GM18873 (cell line): ENCODE measurements at regions not wholly inside any gene's neighbourhood (a gene's known extent, or its start where the extent isn't known, plus 50 kb on each side); places are given as distances from the start of the nearest gene placed in this dataset.
"Not testable (repeated sequence)": the region's sequence is repeated elsewhere in the genome, so short reads cannot be mapped to it uniquely, and the experiment has no call there.

Experiments
- ATAC-seq: cut with Tn5 transposase; IDR thresholded peaks from one replicate; pipeline ENCODE4 v1.9.1; 2021; ENCODE audit warnings: mild to moderate bottlenecking, moderate library complexity, moderate number of reproducible peaks; ENCODE audit not compliant: unreplicated experiment, low FRiP score

GRCh38 chr1:234891427-234891826 is 237.2 kb downstream of the TOMM20 start:
- no peak for ATAC-seq

GRCh38 chr1:234889643-234890042 is 239.0 kb downstream of the TOMM20 start:
- ATAC-seq = no peak

GRCh38 chr1:234888247-234888646 is 240.4 kb downstream of the TOMM20 start:
- not testable (repeated sequence) for ATAC-seq

GRCh38 chr1:234887016-234887900 is 241.4 kb downstream of the TOMM20 start:
- ATAC-seq = no peak

- ATAC-seq = no peak
Observed at GRCh38 chr1:234886081-234886984, 242.3 kb downstream of the TOMM20 start.

GRCh38 chr1:234885601-234886000 is 243.0 kb downstream of the TOMM20 start:
- no peak for ATAC-seq

GRCh38 chr1:234884701-234885100 is 243.9 kb downstream of the TOMM20 start:
- no peak for ATAC-seq

- ATAC-seq = no peak
Observed at GRCh38 chr1:234884006-234884405, 244.6 kb downstream of the TOMM20 start.

- no peak for ATAC-seq
Observed at GRCh38 chr1:234882898-234883297, 245.7 kb downstream of the TOMM20 start.

- ATAC-seq = peak; percentile 79
Observed at GRCh38 chr1:234881893-234882771, 246.5 kb downstream of the TOMM20 start.

- ATAC-seq = no peak
Observed at GRCh38 chr1:234879147-234880080, 249.2 kb downstream of the TOMM20 start.

- no peak for ATAC-seq
Observed at GRCh38 chr1:234878288-234878687, 250.3 kb downstream of the TOMM20 start.

GRCh38 chr1:234877761-234878160 is 250.9 kb downstream of the TOMM20 start:
- ATAC-seq = no peak

GRCh38 chr1:234875953-234876855 is 252.4 kb downstream of the TOMM20 start:
- no peak for ATAC-seq

- ATAC-seq = no peak
Observed at GRCh38 chr1:234875328-234875952, 253.2 kb downstream of the TOMM20 start.

GRCh38 chr1:234874291-234875288 is 254.0 kb downstream of the TOMM20 start:
- no peak for ATAC-seq
